SIG-M5 treated with dmso at 0.1 percent for 504 hours (cell line): ENCODE measurements at regions not wholly inside any gene's neighbourhood (a gene's known extent, or its start where the extent isn't known, plus 50 kb on each side); places are given as distances from the start of the nearest gene placed in this dataset.
"Not testable (repeated sequence)": the region's sequence is repeated elsewhere in the genome, so short reads cannot be mapped to it uniquely, and the experiment has no call there.

Experiments
- DNase-seq: peaks from one replicate; lab custom pipeline; 2025; ENCODE audit not compliant: unreplicated experiment; lab: John Stamatoyannopoulos, UW

- DNase-seq, result no peak
Observed at GRCh38 chr2:116132833-116133232, 1681.7 kb upstream of the DDX18 start.

- DNase-seq, result no peak
Observed at GRCh38 chr2:116133381-116133942, 1681.0 kb upstream of the DDX18 start.

- no peak for DNase-seq
Observed at GRCh38 chr2:116141891-116142474, 1672.5 kb upstream of the DDX18 start.

GRCh38 chr2:116142644-116143227 lies 1671.8 kb upstream of the DDX18 start:
- no peak for DNase-seq

GRCh38 chr2:116145031-116145430 lies 1669.5 kb upstream of the DDX18 start:
- no peak for DNase-seq

- DNase-seq, result no peak
Observed at GRCh38 chr2:116148361-116148760, 1666.1 kb upstream of the DDX18 start.

- no peak for DNase-seq
Observed at GRCh38 chr2:116153729-116154128, 1660.8 kb upstream of the DDX18 start.

GRCh38 chr2:116160657-116161056 lies 1653.8 kb upstream of the DDX18 start:
- no peak for DNase-seq

GRCh38 chr2:116162395-116162794 lies 1652.1 kb upstream of the DDX18 start:
- DNase-seq, result no peak

GRCh38 chr2:116167107-116167506 lies 1647.4 kb upstream of the DDX18 start:
- no peak for DNase-seq

GRCh38 chr2:116180072-116180471 lies 1634.4 kb upstream of the DDX18 start:
- DNase-seq, result no peak

GRCh38 chr2:116190684-116191083 lies 1623.8 kb upstream of the DDX18 start:
- DNase-seq, result not testable (repeated sequence)

- DNase-seq, result no peak
Observed at GRCh38 chr2:116200086-116200485, 1614.4 kb upstream of the DDX18 start.

- no peak for DNase-seq
Observed at GRCh38 chr2:116211719-116212118, 1602.8 kb upstream of the DDX18 start.

GRCh38 chr2:116222793-116223192 lies 1591.7 kb upstream of the DDX18 start:
- no peak for DNase-seq

GRCh38 chr2:116223912-116224311 lies 1590.6 kb upstream of the DDX18 start:
- no peak for DNase-seq

GRCh38 chr2:116224610-116225009 lies 1589.9 kb upstream of the DDX18 start:
- no peak for DNase-seq

GRCh38 chr2:116238511-116238910 lies 1576.0 kb upstream of the DDX18 start:
- no peak for DNase-seq

- no peak for DNase-seq
Observed at GRCh38 chr2:116250376-116250775, 1564.1 kb upstream of the DDX18 start.

GRCh38 chr2:116264872-116265271 lies 1549.6 kb upstream of the DDX18 start:
- no peak for DNase-seq

GRCh38 chr2:116269040-116269439 lies 1545.5 kb upstream of the DDX18 start:
- no peak for DNase-seq

GRCh38 chr2:116304328-116304727 lies 1510.2 kb upstream of the DDX18 start:
- DNase-seq, result no peak

GRCh38 chr2:116317111-116317510 lies 1497.4 kb upstream of the DDX18 start:
- no peak for DNase-seq
